WTC11 (cell line): ENCODE measurements at regions not wholly inside any gene's neighbourhood (a gene's known extent, or its start where the extent isn't known, plus 50 kb on each side); places are given as distances from the start of the nearest gene placed in this dataset.

Source experiments
- ATAC-seq: fragments of 200-7000 bp; cut with Tn5 transposase; 2 replicates; pipeline ENCODE4 v1.10.0; 2021; ENCODE audit warnings: mild to moderate bottlenecking, moderate library complexity
- CTCF ChIA-PET: fragments of 300-600 bp; sonication (Branson Sonifier 250); formaldehyde crosslinking; loops from one replicate; lab custom pipeline; 2021; ENCODE audit warnings: antibody characterized with exemption; lab: Charles Lee
- POLR2A ChIA-PET: fragments of 350-600 bp; sonication (Branson Sonifier 250); formaldehyde crosslinking; loops from one replicate; lab custom pipeline; 2021; ENCODE audit warnings: antibody characterized with exemption; lab: Charles Lee
- DNase-seq: peaks from one replicate; pipeline ENCODE4 v3.0.0; 2021; ENCODE audit warnings: low spot score
- H3K27ac Mint-ChIP-seq: 2 replicates; pipeline ENCODE4 v1.8.0; 2021; ENCODE audit warnings: mixed read lengths
- H3K27me3 Mint-ChIP-seq: 2 replicates; pipeline ENCODE4 v1.8.0; 2021; ENCODE audit warnings: low read depth, mild to moderate bottlenecking, moderate library complexity, mixed read lengths
- H3K36me3 Mint-ChIP-seq: 2 replicates; pipeline ENCODE4 v1.8.0; 2021; ENCODE audit warnings: mixed read lengths
- H3K4me1 Mint-ChIP-seq: 2 replicates; pipeline ENCODE4 v1.8.0; 2022; ENCODE audit warnings: mixed read lengths
- H3K4me3 Mint-ChIP-seq: 2 replicates; pipeline ENCODE4 v1.8.0; 2021; ENCODE audit warnings: mild to moderate bottlenecking, moderate library complexity, mixed read lengths
- H3K9me3 Mint-ChIP-seq: 2 replicates; pipeline ENCODE4 v1.8.0; 2021; ENCODE audit warnings: mixed read lengths
- E2F5 ChIP-seq: sonication (generic); formaldehyde crosslinking; IDR thresholded peaks from 2 replicates; pipeline ENCODE4 v1.8.1; 2022; ENCODE audit warnings: mild to moderate bottlenecking, moderate library complexity, missing genetic modification reagents
- ESRRA ChIP-seq: sonication (generic); formaldehyde crosslinking; IDR thresholded peaks from 2 replicates; pipeline ENCODE4 v1.8.1; 2022; ENCODE audit warnings: mild to moderate bottlenecking, missing genetic modification reagents, borderline replicate concordance
- FOXP1 ChIP-seq: sonication (generic); formaldehyde crosslinking; IDR thresholded peaks from 2 replicates; pipeline ENCODE4 v1.8.0; 2022; ENCODE audit warnings: missing genetic modification reagents, mild to moderate bottlenecking, moderate library complexity, borderline replicate concordance
- GABPB1 ChIP-seq: sonication (generic); formaldehyde crosslinking; IDR thresholded peaks from 2 replicates; pipeline ENCODE4 v1.8.1; 2023; ENCODE audit warnings: mild to moderate bottlenecking, missing genetic modification reagents
- HMGA2 ChIP-seq: fragments of 250-450 bp; sonication (Bioruptor Pico); IDR thresholded peaks from 2 replicates; pipeline ENCODE4 v1.4.0; 2021; ENCODE audit warnings: mild to moderate bottlenecking, moderate library complexity
- IRF1 ChIP-seq: sonication (generic); formaldehyde crosslinking; IDR thresholded peaks from 2 replicates; pipeline ENCODE4 v1.8.0; 2023; ENCODE audit warnings: missing genetic modification reagents
- JAZF1 ChIP-seq: fragments of 250-450 bp; sonication (Bioruptor Pico); IDR thresholded peaks from 2 replicates; pipeline ENCODE4 v1.9.0; 2021; ENCODE audit warnings: moderate library complexity, mild to moderate bottlenecking, inconsistent platforms
- KAT7 ChIP-seq: sonication (generic); formaldehyde crosslinking; IDR thresholded peaks from 2 replicates; pipeline ENCODE4 v1.8.1; 2023; ENCODE audit warnings: missing genetic modification reagents, mild to moderate bottlenecking, borderline replicate concordance
- MAX ChIP-seq: sonication (generic); formaldehyde crosslinking; IDR thresholded peaks from 2 replicates; pipeline ENCODE4 v1.8.0; 2022; ENCODE audit warnings: mild to moderate bottlenecking, missing genetic modification reagents
- OVOL2 ChIP-seq: fragments of 250-450 bp; sonication (Bioruptor Pico); IDR thresholded peaks from 2 replicates; pipeline ENCODE4 v1.9.0; 2021; ENCODE audit warnings: mild to moderate bottlenecking, borderline replicate concordance
- SMAD3 ChIP-seq: sonication (generic); formaldehyde crosslinking; IDR thresholded peaks from 2 replicates; pipeline ENCODE4 v1.8.0; 2022; ENCODE audit warnings: missing genetic modification reagents, mild to moderate bottlenecking, borderline replicate concordance
- SP1 ChIP-seq: sonication (generic); formaldehyde crosslinking; conservative IDR thresholded peaks from 2 replicates; pipeline ENCODE4 v1.8.1; 2022; ENCODE audit warnings: missing genetic modification reagents
- TCF7 ChIP-seq: sonication (generic); formaldehyde crosslinking; IDR thresholded peaks from 2 replicates; pipeline ENCODE4 v1.8.0; 2022; ENCODE audit warnings: mild to moderate bottlenecking, low read depth, missing genetic modification reagents, moderate library complexity
- TP53 ChIP-seq: sonication (generic); formaldehyde crosslinking; IDR thresholded peaks from 2 replicates; pipeline ENCODE4 v1.8.1; 2023; ENCODE audit warnings: mild to moderate bottlenecking, missing genetic modification reagents
- ZNF219 ChIP-seq: sonication (generic); formaldehyde crosslinking; IDR thresholded peaks from 2 replicates; pipeline ENCODE4 v1.8.0; 2023; ENCODE audit warnings: missing genetic modification reagents, mild to moderate bottlenecking, borderline replicate concordance
- ZNF263 ChIP-seq: sonication (generic); formaldehyde crosslinking; IDR thresholded peaks from 2 replicates; pipeline ENCODE4 v1.8.1; 2022; ENCODE audit warnings: low read depth, mild to moderate bottlenecking, moderate library complexity, missing genetic modification reagents
- ZNF396 ChIP-seq: fragments of 250-450 bp; sonication (Bioruptor Pico); IDR thresholded peaks from 2 replicates; pipeline ENCODE4 v1.8.0; 2021; ENCODE audit warnings: mild to moderate bottlenecking, moderate library complexity, borderline replicate concordance
- ZNF671 ChIP-seq: fragments of 250-450 bp; sonication (Bioruptor Pico); IDR thresholded peaks from 2 replicates; pipeline ENCODE4 v1.8.0; 2021; ENCODE audit warnings: mild to moderate bottlenecking
- TF ChIP-seq, protein P1 (sequence below): sonication (generic); formaldehyde crosslinking; conservative IDR thresholded peaks from 2 replicates; pipeline ENCODE4 v1.8.1; 2023; ENCODE audit warnings: mild to moderate bottlenecking, low read depth, missing genetic modification reagents, moderate library complexity

DNA sequence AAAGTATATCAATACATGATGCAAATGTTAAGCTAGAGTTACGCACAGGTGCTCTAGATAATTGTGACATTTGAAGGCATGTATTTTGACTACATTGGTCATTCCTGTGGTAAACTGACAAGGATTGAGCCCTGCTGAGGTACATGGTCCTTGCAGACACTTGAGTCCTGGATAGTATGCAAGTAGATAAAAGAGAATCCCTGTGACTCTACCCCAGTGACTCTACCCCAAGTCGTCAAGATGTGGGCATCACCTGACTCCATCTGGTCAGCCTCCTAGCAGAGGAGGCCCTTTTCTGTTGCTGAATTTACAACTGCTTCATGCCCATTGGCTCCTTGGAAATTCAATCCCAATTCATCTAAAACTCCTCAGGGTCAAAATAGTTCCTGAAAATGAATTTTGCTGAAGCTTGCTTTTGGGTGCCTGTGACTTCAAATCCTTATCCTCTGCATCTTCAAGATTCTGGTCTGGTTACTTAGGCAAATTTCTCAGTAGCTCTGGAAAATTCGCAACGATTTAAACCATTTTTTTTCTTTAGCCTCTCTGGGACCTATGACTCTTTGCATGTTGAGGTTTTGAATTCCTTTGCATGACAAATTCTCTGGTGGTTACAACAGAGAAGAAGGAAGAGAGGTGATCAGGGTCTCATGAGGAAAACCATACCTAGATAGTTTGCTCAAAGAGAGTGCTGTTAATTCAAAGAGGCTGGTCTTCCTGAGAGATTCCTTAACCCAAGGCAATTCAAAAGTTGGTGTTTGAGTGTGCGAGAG, 422.1 kb downstream of the FGF9 start (continued):
- TF ChIP-seq ESRRA (CRISPR knock-in tag), result no peak
- no peak for TF ChIP-seq ZNF671 (CRISPR knock-in tag)

DNA sequence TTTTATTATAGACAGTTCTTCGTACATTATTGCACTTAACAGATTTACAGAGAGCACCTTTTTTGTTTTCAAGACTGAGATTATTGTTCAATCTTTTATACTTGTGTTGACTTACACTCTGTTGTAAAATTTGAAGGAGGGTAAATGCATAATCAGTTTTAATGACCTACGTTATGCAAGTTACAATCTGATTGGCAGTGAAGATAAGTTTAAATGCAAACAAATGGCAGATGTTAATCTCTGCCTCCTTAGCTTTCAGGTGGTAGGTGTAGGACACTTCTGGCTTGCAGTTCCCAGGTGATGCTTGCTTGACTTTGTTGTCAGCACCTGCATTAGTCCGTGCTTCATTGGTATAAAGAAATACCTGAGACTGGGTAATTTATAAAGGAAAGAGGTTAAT, 424.9 kb downstream of the FGF9 start:
- ATAC-seq (no peak), DNase-seq (no peak)
- H3K27ac Mint-ChIP-seq, result no peak overlapping the region
- CTCF ChIA-PET, result no interaction called here
- H3K36me3 Mint-ChIP-seq, result no peaks in the 10 kb centered on the region
- H3K27me3 Mint-ChIP-seq, result no peaks in the 10 kb centered on the region
- H3K9me3 Mint-ChIP-seq, result peaks cover 20% of the 10 kb centered on the region
- H3K4me3 Mint-ChIP-seq, result no peak overlapping the region
- POLR2A ChIA-PET, result no interaction called here
- H3K4me1 Mint-ChIP-seq, result peaks cover 6% of the 10 kb centered on the region; the same call in 1 of the 2 replicates
- TF ChIP-seq TP53 (CRISPR knock-in tag), result no peak
- TF ChIP-seq E2F5, result no peak
- TF ChIP-seq SP1, result no peak
- TF ChIP-seq MAX (CRISPR knock-in tag), result no peak
- no peak for TF ChIP-seq ZNF219 (CRISPR knock-in tag)
- no peak for TF ChIP-seq TCF7 (CRISPR knock-in tag)
- no peak for TF ChIP-seq FOXP1
- TF ChIP-seq KAT7 (CRISPR knock-in tag), result no peak
- TF ChIP-seq ZNF396 (CRISPR knock-in tag), result no peak
- no peak for TF ChIP-seq ZNF263 (CRISPR knock-in tag)
- TF ChIP-seq, protein P1, sequence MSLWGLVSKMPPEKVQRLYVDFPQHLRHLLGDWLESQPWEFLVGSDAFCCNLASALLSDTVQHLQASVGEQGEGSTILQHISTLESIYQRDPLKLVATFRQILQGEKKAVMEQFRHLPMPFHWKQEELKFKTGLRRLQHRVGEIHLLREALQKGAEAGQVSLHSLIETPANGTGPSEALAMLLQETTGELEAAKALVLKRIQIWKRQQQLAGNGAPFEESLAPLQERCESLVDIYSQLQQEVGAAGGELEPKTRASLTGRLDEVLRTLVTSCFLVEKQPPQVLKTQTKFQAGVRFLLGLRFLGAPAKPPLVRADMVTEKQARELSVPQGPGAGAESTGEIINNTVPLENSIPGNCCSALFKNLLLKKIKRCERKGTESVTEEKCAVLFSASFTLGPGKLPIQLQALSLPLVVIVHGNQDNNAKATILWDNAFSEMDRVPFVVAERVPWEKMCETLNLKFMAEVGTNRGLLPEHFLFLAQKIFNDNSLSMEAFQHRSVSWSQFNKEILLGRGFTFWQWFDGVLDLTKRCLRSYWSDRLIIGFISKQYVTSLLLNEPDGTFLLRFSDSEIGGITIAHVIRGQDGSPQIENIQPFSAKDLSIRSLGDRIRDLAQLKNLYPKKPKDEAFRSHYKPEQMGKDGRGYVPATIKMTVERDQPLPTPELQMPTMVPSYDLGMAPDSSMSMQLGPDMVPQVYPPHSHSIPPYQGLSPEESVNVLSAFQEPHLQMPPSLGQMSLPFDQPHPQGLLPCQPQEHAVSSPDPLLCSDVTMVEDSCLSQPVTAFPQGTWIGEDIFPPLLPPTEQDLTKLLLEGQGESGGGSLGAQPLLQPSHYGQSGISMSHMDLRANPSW (CRISPR knock-in tag), result no peak
- no peak for TF ChIP-seq HMGA2 (CRISPR knock-in tag)
- TF ChIP-seq OVOL2 (CRISPR knock-in tag), result no peak
- no peak for TF ChIP-seq IRF1
- TF ChIP-seq SMAD3 (CRISPR knock-in tag), result no peak
- TF ChIP-seq JAZF1, result no peak

DNA sequence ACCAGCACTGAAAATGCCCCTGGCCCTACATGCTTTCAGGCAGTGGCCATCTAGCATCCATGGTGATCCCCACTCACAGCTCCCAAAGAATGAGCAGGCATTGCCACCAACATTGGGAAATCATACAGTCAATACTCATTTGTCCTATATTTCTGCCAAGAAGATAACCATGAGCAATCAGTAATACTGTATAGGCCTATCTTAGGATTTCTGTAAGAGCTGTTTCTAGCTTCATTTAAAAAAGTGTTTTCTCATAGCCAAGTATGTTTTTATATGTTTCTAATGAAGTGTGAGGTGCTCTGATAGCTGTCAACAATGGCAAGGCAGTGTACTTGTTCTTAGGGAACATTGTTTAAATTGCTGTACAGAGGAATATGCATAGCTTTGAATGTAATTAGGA, 428.7 kb downstream of the FGF9 start:
- no peak for DNase-seq
- Mint-ChIP-seq H3K4me1 (peaks cover 3% of the 10 kb centered on the region; the same call in 1 of the 2 replicates), H3K27me3 (no peaks in the 10 kb centered on the region), H3K36me3 (no peaks in the 10 kb centered on the region), H3K4me3 (no peak overlapping the region), H3K9me3 (peaks cover 20% of the 10 kb centered on the region), H3K27ac (no peak overlapping the region)
- TF ChIP-seq KAT7 (CRISPR knock-in tag) (no peak), GABPB1 (CRISPR knock-in tag) (no peak)
- ChIA-PET POLR2A (interaction anchor here (1.0 kb wide), 1 partner anchor 23 kb away, joined by 3 read pairs; no protein-coding TSS in a partner anchor), CTCF (no interaction called here)
- no peak for ATAC-seq
